SK-N-MC (cell line): ENCODE measurements at regions not wholly inside any gene's neighbourhood (a gene's known extent, or its start where the extent isn't known, plus 50 kb on each side); places are given as distances from the start of the nearest gene placed in this dataset.

Experiments
- EZH2 ChIP-seq: fragments of 200-600 bp; sonication (generic); IDR thresholded peaks from one replicate; pipeline ENCODE4 v1.6.1; 2017; ENCODE audit warnings: antibody characterized with exemption
- POLR2AphosphoS5 ChIP-seq: IDR thresholded peaks from 2 replicates; pipeline ENCODE4 v1.6.1; 2012; ENCODE audit warnings: mild to moderate bottlenecking, low read depth, low read length, borderline replicate concordance

DNA sequence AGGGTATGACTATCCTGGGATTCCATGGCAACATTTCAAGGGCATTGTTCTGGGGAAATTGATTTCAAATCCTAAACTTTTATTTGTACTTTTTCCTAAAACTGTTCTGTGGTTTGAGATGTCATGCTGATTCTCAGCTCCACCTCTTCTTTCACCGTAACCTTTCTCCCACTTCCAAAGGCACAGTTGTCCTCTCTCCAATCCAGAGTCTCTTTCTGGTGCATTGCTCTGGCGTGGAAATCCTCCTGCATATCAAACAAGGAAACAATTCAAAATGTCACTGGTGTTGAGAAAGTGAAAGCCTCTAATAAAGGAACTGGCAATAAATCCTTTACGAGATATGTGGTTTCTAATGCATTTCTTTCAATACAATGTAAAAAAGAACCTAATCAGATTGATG is 155.1 kb upstream of the CDH2 start:
- TF ChIP-seq POLR2AphosphoS5 (no peak), EZH2 (no peak)
